ENCODE measurements at regions not wholly inside any gene's neighbourhood (a gene's known extent, or its start where the extent isn't known, plus 50 kb on each side); places are given as distances from the start of the nearest gene placed in this dataset.
"Not testable (repeated sequence)": the region's sequence is repeated elsewhere in the genome, so short reads cannot be mapped to it uniquely, and the experiment has no call there.

- DNase-seq: no peak
These were observed 154.4 kb upstream of the CREB1 start for GRCh38 chr2:207375207-207375875.

DNA sequence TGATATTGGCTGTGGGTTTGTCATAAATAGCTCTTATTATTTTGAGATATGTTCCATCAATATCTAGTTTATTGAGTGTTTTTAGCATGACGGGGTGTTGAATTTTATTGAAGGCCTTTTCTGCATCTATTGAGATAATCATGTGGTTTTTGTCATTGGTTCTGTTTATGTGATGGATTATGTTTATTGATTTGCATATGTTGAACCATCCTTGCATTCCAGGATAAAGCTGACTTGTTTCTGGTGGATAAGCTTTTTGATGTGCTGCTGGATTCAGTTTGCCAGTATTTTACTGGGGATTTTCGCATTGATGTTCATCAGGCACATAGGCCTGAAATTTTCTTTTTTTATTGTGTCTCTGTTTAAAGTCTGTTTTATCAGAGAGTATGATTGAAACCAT is 151.1 kb upstream of the CREB1 start:
- not testable (repeated sequence) for DNase-seq

DNA sequence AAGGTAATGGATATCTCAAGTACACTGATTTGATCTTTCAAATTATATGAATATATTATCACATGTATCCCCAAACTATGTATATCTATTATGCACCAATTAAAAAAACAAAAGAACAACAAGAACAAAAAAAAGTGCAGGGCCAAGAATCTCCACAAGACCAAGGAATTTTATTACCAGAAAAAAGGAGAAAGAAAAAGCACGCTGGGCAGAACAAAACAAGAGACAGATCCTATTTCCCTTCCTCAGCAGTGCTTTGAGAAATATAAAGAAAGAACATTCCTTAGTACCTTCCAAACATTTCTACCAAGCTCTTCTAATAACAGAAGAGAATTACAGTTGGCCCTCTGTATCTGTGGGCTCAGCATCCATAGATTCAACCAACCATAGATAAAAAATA is 144.7 kb upstream of the CREB1 start:
- DNase-seq: no peak

- no peak for DNase-seq
These were observed 143.9 kb upstream of the CREB1 start for GRCh38 chr2:207385903-207386302.

DNA sequence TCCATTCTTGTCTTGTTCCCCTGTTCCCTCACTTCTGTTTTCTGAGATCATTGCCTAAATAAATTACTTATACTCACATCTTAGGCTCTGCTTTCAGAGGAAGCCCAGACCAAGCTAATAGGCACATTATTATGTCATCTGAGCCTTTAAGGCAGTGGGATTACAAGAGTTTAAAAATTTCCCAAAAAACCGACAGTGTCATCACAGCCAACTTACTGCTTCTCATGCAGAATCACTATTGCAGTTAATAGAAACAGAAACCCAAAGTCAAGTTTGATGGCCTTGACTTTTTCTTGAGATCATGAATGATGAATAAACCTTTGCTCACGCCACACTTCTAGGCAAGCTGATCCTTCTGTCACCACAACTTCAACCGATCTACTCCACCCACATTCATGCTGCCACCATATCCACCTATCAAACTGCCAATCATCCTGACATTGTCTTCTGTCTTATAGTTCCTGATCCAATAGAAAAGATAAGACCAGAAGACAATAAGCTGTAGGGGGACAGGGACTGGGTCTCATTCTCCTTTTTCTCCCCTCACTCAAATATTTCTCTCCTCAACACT is 142.7 kb upstream of the CREB1 start:
- no peak for DNase-seq

DNA sequence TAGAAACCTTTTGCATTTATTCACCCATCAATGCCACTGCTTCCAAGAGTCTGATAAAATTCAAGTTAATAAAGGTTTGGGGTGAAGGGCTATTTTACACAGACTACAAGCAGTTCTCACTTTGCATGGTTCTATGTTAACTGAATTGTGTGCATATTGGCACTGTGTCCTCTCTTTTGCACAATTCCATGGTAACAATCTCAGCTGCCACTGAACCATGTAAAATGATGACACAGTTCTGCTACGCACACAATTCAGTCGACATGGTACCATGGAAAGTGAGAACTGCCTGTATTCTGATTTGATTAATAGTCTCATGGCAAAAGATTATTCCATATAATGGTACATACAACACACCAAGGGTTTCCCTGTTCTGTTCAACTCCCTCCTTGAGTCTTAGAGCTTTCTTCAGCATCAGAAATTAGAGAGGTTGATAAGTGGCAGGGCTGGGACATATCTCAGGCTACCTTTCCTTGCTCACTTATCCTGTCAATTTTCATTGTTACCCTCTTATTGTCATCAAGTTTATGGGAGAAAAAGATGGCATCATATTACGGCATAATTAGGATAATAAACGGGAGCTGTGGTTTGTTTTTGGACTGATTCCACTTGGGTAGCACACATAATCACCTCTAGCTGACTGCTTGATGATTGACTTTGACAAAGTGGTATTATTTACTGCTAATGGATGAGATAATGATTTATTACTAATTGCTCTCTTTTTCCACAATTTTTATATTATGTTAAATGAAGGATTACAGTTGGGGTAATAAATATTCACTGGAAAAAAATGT is 139.3 kb upstream of the CREB1 start:
- peak; percentile 64 for DNase-seq

- DNase-seq: no peak
These were observed 135.5 kb upstream of the CREB1 start for GRCh38 chr2:207394203-207394781.

GRCh38 chr2:207394812-207395534 is 134.8 kb upstream of the CREB1 start:
- peak; percentile 14 for DNase-seq

DNA sequence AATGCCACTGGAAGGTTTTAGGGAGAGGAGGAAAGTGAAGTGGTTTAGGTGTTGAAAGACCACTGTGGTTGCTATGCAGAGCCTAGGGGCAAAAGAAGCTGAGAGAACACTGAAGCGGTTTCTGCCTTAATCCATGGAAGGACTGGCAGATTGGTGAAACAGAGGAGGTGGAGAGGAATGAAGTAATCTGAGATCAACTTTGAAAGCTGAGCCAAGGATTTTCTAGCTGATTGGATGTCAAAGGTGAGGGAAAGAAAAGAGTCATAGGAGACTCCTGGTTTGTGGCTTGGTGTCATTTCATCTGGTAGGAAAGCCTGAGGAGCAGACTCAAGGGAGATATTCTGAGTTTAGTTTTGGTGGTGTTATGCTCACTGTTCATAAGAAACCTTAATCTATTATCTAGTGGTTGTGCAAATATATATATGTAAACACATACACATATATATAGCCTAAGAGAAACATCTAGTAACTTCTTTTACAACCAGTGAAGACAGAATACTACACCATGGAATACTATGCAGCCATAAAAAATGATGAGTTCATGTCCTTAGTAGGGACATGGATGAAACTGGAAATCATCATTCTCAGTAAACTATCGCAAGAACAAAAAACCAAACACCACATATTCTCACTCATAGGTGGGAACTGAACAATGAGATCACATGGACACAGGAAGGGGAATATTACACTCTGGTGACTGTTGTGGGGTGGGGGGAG is 134.1 kb upstream of the CREB1 start:
- no peak for DNase-seq

- DNase-seq: no peak
These were observed 131.7 kb upstream of the CREB1 start for GRCh38 chr2:207397917-207398655.

- DNase-seq: no peak
These were observed 130.5 kb upstream of the CREB1 start for GRCh38 chr2:207399301-207399700.

DNA sequence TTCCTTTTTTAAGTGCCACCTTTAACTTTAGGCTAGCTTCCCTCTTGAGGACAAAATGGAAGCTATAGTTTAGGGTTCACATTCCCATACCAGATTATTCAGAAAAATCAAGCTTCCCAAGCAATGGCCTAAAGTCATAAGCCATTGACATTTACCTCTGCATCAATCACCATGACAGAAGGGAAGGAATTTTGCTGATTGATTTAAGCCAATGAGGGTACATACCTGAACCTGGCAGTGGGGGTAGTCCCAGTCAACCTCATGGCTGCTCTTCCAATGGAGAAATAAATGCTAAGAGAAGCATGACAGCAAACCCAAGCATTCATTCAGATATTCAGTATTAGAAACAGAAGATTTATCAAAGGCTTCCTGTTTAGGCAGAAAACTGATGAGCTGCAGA is 128.4 kb upstream of the CREB1 start:
- no peak for DNase-seq

- DNase-seq: no peak
These were observed 126.6 kb upstream of the CREB1 start for GRCh38 chr2:207403141-207403540.

DNA sequence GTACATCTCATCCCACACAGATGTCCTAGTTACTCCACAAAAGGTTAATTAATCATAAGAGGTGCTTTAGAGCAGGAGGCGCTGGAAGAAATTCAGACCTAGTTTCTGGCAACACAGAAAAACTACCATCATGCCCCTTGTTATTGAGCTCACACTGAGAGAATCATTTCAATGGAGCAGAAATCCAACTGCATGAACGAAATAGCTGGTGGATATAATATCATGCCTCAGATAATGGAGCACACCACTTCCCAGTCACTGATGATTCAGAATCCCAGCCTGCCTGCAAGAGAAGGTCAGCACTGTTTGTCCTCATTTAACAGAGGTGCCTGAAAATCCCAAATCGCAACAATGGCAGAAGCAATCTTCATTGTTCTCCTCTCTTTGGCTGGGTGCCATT is 125.8 kb upstream of the CREB1 start:
- DNase-seq: peak; percentile 90

GRCh38 chr2:207405150-207405549 is 124.6 kb upstream of the CREB1 start:
- DNase-seq: no peak

DNA sequence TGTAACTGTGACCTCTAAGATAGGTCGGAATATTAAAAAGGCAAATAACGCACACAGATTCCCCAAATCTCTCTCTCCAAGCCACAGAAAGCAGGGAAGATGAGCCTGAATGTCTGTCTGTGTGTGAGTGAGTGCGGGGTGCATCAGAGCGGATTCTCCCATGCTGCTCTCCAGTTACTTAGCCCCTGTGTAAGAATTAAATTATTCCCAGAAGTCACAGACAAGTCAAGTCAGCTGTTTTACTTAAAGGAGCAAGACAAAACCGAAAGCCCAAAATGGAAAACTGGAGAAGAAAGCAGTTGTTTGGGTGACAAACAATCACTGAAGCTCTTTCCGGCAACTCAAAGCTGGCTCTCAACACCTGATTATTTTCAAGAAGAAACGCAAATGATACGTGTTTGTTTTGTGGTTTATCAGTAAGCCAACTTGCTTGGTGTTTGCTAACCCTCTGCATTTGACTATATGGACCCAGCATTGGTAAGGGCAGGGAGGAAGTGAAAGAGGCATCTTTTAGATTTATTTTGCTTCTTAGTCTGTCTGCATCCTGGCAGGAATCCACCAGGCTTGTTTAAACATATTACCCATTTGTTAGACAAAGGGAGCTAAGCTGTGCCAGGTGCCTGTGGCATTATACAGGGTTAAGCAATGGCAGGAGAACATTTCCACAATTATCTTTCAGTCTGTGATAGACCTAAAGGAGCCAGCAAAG is 121.5 kb upstream of the CREB1 start:
- peak; percentile 98 for DNase-seq

DNA sequence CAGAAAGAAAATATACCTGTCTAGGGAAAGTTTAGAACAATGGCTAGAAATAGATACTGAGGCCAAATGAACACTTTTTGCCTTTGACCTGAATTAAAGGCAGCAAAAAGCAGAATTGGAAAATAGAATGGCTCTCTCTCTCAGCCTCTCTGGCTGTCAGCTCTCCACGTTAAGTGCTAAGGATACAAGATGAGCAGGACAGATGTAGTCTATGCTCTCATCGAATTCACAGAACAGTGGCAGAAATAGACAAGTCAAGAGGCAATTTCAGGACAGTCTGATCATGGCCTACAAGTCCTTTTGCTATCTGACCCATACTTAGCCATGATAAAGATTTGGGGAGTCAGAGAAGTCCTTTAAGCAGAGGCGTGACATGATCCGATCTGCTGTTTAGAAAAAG is 120.2 kb upstream of the CREB1 start:
- DNase-seq: no peak

GRCh38 chr2:207412787-207413310 is 116.9 kb upstream of the CREB1 start:
- no peak for DNase-seq

- DNase-seq: no peak
These were observed 116.3 kb upstream of the CREB1 start for GRCh38 chr2:207413376-207413907.

- DNase-seq: peak; percentile 21
These were observed 113.7 kb upstream of the CREB1 start for GRCh38 chr2:207416111-207416510.

- DNase-seq: no peak
These were observed 112.9 kb upstream of the CREB1 start for GRCh38 chr2:207416900-207417299.
